GM19043 (cell line): ENCODE measurements at regions not wholly inside any gene's neighbourhood (a gene's known extent, or its start where the extent isn't known, plus 50 kb on each side); places are given as distances from the start of the nearest gene placed in this dataset.

ENCODE experiments used
- ATAC-seq: cut with Tn5 transposase; IDR thresholded peaks from one replicate; pipeline ENCODE4 v1.9.1; 2021; ENCODE audit warnings: low read depth; ENCODE audit not compliant: unreplicated experiment

DNA sequence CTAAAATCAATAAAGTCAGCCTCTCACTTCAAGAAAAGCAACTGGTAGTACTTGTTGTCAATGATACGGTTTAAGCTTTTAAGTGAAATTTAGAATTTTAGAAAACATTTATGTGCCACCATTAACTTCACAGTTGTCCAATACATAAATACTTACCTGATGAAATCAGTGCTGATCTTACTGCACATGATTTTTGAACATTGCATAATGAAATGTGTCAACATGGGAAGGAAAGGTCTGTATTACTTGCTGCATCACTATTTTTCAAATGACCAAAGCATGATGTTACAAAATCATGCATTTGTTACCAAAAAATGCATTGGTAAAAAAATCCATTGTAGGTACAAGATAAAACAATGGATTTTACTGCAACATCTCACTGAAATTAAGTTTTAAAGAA lies 284.3 kb downstream of the EPM2A start:
- no peak for ATAC-seq

DNA sequence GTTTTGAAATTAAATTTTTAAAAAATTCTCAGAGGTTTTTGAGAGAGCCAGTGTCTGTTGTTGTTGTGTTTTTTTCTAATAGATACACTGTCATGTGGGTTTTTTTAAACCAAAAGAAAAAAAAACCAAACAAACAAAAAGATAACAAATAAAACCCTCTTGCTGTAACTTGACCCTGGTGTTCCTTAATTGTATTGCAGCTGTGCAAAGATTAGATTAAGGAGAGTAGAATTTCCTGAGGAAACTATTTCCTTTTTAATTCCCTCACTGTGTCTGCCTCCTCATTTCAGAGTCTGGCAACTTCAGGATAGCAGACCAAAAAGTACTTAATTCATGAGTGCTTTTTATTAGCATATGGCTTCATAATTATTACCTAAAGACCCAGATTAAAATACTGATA lies 281.9 kb downstream of the EPM2A start:
- ATAC-seq, result no peak

DNA sequence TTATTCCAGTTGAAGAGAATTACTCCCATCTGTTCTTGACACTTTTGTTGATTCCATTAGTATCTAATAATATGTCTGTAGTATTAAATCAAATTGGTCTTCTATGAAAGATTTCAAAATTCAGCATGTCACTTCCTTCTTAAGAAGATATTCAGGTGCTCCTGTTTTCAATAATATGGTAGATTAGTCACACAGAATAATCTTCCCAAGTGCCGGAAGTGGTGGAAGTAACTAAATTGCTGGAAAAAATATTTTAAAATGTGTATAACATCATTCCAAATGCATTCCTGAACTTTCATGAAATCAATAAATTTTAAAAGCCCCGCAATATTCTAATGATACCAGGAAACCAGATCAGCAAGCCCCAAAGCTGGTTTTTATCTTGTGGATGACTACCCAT lies 281.3 kb downstream of the EPM2A start:
- ATAC-seq, result no peak

DNA sequence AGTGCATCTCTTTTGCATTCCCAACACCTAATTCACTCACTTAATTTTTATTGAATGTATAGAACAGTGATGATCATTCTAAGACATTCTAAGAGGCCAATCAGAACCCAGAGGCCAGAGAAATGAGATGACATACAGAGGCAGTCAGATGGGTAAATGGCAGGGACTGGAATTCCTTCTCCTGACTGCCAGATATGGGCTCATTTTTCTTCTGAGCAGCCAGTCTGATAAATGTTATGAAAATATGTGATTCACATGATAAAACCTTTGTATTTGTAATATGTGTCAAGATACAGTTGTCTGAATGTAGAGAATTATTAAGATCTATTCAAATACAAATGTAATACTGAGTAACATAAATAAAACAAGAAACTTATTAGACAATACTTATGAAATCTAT lies 277.8 kb downstream of the EPM2A start:
- no peak for ATAC-seq

DNA sequence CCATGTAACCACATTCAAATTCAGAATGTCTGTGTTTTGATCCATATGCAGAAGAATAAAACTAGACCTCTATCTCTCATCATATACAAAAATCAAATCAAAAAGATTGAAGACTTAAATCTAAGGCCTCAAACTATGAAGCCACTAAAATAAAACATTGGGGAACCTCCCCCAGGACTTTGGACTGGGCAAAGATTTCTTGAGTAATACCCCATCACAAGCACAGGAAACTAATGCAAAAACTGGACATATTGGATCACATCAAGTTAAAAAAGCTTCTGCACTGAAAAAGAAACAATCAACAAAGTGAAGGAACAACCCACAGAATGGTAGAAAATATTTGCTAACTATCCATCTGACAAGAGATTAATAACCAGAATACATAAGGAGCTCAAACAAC lies 266.8 kb downstream of the EPM2A start:
- no peak for ATAC-seq

DNA sequence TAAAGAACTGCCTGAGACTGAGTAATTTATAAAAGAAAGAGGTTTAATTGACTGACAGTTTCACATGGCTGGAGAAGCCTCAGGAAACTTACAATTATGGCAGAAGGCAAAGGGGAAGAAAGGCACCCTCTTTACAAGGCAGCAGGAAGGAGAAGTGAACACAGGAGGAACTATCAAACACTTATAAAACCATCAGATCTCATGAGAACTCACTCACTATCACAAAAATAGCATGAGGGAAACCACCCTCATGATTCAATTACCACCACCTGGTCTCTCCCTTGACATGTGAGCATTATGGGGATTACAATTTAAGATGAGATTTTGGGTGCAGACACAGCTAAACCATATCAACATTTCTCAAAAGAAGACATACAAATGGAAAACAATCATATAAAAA lies 266.3 kb downstream of the EPM2A start:
- ATAC-seq, result no peak

DNA sequence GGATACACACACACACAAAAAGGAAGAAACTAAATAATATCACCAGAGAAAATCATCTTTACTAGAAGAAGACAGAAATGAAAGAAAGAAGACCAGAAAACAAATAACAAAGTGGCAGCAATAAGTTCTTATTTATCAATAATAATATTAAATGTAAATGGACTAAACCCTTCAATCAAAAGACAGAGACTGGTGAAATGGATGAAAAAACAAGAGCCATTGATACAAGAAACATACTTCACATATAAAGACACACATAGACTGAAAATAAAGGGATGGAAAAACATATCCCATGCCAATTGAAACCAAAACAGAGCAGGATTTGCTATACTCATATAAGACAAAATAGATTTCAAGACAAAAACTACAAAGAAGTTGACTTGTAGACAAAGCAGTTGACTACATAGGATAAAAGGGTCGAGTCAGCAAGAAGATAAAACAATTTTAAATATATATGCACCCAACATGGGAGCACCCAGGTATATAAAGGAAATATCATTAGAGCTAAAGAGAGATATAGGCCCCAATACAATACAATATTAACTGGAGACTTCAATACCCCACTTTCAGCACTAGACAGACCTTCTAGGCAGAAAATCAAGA lies 259.4 kb downstream of the EPM2A start:
- no peak for ATAC-seq

DNA sequence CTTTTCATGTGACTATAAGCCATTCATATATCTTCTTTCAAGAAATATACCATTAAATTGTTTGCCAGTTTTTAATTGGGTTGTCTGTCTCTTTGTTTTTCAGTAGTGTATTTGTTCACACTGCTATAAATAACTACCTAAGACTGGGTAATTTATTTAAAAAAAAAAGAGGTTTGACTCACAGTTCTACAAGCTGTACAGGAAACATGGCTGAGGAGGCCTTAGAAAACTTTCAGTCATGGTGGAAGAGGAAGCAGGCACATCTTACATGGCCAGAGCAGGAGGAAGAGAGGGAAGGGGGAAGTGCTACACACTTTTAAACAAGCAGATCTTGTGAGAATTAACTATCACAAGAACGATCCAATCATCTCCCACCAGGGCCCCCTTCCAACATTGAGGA lies 255.3 kb downstream of the EPM2A start:
- no peak for ATAC-seq

DNA sequence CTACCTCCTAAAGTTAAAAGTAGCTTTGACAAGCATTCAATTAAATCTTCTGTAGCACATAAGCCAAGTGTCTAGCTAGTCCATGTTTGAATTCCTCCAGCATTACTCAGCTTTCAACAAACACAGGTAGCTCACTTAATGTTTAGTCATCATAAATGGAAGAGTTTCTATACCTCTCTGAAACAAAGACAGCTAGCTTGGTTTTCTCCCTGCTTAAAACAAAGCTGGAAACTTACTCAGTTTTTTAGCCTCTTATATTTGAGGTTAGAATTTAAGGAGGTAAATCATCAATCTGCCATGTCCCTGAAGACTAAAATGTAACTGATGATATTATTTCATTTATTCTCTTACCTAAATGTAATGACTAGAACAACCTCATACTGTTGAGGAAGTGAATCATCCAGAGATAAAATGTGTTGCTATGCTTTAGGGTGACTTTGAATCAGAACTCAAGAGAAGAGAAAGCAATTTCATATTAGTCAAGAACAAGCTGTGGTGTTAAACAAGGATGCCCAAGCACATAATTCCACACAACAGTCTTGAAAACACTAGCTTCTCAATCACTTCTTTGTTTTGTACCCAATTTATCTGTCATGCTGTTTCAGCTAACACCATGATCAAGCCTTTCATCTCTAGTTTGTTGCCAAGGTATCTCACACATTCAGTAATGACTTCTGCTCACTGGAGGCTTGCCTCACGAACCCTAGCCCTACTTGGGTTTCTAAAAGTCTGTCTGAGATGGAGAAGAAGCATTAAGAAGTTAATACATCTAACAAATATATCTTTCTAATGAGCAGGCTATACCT lies 251.9 kb downstream of the EPM2A start:
- no peak for ATAC-seq

DNA sequence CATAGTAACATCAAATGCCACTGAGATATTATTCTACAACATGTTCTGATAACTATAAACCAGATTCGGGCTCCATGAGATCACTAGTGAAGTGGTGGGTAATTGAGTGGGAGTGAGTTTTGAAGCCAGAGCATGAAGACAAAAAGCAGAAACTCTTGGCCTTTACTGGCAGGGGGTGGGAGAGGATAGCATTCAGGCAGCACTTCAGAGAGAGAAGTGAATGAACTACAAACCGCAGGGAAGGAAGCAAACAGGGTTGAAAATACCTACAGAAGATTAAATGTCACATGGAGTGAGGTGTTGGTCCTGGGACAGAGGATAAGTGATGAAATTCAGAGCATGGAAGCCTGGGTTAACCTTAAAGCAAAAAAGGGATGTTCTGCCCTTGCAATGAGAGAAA lies 250.0 kb downstream of the EPM2A start:
- no peak for ATAC-seq

DNA sequence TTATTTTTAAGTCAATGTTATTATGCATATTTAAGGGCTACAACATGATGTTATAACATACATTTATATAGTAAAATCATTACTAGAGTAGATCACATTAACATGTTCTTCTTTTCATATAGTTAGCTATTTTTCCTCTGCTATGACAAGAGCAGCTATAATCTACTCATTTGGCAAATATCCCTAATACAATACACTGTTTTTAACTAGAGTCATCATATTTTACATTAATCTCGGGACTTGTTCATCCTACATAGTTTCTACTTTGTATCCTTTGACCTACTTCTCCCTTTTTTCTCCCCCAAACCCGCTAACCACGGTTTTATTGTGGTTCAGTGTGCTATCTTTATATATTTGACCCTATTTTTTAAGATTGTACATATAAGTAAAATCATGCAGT lies 249.0 kb downstream of the EPM2A start:
- no peak for ATAC-seq

DNA sequence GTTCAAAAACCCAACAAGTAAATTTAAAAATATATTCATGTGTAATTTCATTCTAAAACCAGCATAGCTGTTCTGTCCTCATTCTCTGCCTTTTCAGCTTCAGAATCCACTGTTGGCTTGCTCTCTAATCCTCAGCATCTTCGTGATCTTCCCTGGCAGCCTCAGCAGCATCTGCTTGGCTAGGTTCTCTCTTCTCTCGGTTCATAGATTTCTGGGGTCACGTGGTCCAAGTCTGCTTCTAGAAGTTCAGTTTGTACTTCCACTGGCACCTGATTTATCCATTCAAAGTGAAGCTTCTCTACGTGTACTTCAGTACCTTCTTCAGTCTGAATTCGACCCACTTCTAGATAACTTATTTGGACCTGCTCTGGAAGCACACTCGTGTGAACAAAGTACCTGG lies 245.7 kb downstream of the EPM2A start:
- ATAC-seq, result no peak

DNA sequence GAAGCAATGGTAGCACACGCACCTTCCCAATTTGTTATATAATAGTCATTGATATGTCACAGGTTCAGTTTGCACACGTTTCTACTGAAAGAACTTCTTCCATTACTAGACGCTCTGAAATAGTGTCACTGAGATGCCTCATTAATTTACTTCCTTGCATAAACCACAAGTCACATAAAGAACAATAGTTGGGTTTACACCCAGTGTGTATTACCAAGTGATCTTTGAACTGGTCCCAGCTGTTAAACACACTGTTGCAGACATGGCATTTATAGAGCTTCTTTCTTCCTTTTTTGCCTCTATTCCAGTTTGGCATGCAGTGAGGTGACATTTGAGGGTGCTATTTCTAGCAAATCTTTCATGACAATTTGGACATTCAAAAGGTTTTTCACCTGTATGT lies 245.3 kb downstream of the EPM2A start:
- no peak for ATAC-seq

DNA sequence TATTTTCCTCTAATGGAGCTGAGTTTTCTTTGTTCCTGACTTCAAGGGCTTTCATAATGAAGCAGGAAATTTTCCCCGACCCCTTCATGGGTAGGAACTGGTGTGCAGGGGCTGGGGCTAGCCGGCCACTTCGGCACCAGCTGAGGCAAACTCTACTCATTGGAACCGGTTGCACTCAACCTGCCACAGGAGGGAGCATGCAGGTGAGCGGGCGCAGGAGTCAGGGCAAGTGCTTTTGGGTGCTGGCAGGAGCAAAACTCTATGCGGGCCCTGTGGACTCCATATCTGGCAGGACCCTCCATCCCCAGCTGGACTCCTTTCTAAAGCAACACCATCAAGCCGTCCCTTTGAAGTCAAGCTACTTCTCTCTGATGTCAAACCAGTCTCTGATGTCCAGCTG lies 244.2 kb downstream of the EPM2A start:
- ATAC-seq, result no peak

DNA sequence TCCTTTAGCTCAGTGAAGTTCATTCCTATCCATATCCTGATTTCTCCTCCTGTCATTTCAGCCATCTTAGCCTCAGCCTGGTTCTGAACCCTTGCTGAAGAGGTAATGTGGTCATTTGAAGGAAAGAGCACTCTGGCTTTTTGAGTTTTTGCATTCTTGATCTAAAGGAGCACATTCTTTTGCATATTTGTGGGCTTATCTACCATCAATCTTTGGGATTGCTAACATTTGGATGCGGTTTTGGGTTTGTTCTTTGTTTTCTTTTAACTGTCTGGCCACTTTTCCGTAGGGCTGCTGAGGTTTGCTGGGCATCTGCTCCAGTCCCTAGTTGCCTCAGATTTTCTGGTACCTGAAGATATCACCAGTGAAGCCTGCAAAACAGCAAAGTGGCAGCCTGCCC lies 238.3 kb downstream of the EPM2A start:
- ATAC-seq, result no peak

DNA sequence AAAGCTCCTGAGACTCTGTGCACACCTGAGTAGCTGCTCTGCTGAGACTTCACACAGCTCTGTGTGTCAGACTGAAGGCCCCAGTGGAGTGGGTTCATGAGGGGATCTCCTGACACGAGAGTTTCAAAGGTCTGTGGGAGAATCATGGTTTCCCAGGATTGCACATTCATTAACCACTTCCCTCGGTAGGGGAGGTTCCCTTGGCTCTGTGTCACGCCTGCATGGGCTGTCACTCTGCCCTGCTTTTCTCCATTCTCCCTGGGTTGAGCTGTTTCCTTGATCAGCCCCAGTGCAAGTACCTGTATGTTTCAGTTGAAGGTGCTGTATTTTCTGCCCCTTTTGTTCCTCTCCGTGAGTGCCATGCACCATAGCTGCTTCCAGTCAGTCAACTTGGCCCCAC lies 236.9 kb downstream of the EPM2A start:
- no peak for ATAC-seq

DNA sequence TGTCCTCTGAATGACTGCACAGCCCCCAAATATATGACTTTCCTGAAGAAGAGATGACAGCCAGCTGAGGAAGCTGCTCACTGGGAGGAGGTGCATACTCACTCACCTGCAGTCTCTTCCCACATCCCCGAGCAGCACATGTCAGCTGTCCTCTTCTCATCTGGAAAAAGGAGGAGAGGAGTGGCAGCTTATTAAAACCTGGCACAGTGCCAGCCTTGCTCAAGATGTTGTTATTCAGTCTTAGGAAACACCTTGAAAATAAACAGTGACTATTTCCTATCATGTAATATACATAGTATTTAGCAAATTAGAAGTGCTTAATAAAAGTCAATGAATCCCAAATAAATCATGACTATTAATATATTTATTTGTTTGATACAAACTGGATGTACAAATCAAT lies 232.9 kb downstream of the EPM2A start:
- ATAC-seq, result no peak

DNA sequence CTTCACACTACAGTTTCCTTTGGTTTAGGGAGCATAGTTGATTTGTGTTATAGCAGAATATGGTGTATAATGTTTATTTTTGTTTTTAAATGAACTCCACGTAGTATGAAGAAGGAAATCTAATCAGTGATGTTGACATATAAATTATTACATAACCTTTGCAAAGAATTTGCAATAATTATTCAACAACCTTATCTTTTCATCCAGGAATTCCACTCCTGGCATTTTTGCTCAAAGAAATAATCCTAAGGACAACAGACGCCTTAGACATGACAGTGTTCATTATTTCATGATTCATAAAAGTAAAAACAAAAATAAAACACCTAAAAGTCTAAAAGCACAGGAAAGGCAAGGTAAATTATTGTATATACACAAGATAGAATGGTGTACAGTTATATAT lies 229.2 kb downstream of the EPM2A start:
- no peak for ATAC-seq

DNA sequence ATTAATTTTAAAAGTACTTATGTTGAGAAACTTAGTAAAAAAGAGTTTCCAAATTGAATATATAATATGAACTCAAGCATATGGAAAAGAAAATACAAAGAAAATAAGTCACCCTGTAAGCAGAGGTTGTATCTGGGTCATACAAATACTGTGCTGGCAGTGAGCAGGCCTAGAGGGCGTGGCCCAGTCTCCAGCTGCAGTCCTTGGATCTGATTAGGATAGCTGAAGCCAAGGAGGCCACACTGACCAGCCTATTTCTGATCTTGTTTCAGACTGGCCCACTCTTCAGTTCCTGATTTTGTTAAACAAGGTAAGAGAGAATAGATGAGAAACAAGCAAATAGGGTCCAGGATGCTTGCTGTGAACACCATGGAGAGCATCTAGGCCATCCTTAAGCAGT lies 228.8 kb downstream of the EPM2A start:
- ATAC-seq, result no peak

DNA sequence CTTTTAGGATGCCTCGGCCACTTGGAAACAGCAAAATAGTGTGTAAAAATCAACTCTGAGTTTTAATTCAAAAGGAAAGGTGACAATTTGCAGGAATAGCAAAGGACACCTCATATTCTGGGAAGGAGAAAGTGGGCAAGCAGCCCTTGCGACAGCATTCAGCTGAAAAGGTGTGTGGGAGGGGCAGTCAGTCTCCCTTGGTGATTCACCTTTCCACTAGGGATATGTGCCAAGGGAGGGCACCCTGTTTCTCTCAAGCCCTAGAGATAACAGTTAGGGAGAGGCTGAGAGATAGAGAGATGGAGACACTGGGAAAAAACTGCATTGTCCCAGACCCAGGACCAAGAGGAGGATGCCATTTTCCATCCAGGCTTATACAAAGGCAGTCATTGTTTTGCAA lies 228.1 kb downstream of the EPM2A start:
- no peak for ATAC-seq

DNA sequence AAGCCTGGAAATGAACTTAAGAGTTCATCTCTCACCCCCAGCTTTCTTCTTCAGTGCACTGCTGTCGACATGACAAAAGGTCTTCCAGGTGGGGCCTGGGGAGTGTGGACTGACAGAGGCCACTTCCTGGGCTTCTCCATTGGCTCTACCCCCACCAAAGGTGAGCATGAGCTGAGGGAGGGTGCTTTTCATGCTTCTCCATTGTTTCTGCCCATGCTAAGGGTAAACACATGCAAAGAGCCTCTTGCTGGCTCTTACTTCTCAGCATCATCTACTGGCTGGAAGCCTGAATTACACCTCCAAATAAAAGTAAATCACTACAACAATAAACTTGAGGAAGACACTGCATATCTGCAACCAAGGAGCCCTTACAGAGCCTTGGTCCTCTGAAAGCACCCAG lies 227.2 kb downstream of the EPM2A start:
- ATAC-seq, result no peak

DNA sequence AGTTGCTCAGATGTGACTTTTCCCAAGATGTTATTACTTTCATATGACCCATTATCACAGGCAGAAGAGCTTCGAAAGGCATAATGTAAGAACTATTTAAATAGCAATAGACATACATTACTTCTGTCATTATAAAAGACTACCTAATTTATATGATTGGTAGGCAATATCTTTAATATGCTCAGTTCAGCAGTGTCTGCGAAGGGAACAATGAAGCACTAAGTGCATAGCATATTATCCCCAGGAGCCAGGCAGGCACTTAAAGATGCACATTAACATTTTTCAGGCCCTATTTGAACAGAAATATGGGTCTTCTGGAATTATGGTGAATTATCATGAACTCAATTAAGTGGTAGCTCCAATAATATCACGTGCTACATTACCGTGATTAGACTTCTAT lies 217.8 kb downstream of the EPM2A start:
- ATAC-seq, result no peak

DNA sequence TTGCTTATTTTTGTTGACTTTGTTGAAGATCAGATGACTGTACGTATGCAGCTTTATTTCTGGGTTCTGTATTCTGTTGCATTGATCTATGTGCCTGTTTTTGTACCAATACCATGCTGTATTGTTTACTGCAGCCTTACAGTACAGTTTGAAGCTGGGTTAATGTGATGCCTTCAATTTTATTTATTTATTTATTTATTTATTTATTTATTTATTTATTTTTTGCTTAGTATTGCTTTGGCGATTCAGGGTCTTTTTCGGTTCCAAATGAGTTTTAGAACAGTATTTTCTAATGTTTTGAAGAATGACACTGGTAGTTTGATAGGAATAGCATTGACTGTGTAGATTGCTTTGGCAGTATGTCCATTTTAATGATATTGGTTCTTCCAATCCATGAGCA lies 210.3 kb downstream of the EPM2A start:
- ATAC-seq, result no peak
